ELF-1 (cell line): ENCODE measurements at regions not wholly inside any gene's neighbourhood (a gene's known extent, or its start where the extent isn't known, plus 50 kb on each side); places are given as distances from the start of the nearest gene placed in this dataset.
A peak's percentile ranks its signal among the peaks of the same experiment; 100 is the strongest.

Experiments used
- DNase-seq: peaks from one replicate; pipeline ENCODE4 v3.0.0-alpha.2; 2016; ENCODE audit warnings: low read depth, low spot score

DNA sequence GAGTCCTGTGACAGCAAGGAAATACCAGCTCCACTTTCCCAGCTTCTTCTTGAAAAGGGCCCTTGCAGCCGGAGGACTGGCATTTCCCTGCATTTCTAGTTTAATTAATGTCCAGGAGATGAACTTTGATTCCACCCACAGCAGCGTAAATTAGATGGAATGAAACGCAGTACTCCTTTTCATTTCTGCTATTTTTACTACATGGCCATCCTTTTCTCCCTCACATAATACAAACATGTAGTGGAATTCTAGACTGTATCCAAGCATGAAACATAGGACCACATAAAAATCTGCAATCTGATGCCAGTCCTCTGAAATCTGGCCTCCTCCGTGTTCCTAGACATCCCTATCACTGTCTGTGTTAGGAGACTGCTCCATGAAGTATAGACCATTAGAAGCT is 403.2 kb downstream of the NR2F2 start:
- no peak for DNase-seq

- no peak for DNase-seq
Observed at GRCh38 chr15:96735632-96736240, 405.2 kb downstream of the NR2F2 start.

- no peak for DNase-seq
Observed at GRCh38 chr15:96736384-96736783, 405.9 kb downstream of the NR2F2 start.

GRCh38 chr15:96737408-96737807 is 406.9 kb downstream of the NR2F2 start:
- no peak for DNase-seq

GRCh38 chr15:96746665-96747064 is 416.2 kb downstream of the NR2F2 start:
- no peak for DNase-seq

DNA sequence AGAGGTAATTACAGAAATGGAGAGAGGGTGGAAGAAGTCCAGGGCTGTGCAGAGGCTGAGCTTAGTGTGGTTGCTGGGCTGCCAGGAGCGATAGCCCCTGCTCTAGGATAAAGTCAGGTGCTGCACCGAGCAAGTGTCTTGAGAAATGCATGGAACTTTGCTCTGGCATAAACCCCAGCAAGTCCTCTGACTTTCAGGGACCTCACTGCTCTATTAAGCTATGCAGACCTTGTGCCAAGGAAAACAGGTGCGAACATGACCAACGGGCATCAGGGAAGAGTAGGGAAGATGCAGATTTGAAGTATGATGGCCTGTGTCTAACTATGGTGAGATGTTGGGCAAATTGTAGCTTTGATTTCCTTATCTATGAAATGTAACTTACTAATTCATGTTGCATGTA is 416.8 kb downstream of the NR2F2 start:
- DNase-seq: no peak

DNA sequence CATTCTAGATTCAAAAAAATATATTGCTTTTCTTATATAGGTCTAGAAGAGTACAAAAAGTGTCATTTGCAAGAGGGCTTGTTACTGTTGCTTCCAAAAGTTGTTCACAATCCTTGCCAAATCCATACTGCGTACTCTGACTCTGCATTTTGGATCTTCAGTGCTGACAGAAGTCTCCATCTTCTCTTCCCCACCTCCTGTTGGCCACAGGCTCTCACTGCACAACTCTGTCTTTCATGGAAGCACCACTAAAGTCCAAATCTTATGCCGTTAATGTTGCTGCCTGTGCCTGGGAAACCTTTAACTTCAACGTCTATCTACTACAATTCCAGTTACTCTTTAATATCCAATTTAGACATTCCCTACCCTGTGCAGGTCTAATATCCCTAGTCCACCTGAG is 419.9 kb downstream of the NR2F2 start:
- no peak for DNase-seq

- DNase-seq: no peak
Observed at GRCh38 chr15:96756146-96756545, 425.6 kb downstream of the NR2F2 start.

DNA sequence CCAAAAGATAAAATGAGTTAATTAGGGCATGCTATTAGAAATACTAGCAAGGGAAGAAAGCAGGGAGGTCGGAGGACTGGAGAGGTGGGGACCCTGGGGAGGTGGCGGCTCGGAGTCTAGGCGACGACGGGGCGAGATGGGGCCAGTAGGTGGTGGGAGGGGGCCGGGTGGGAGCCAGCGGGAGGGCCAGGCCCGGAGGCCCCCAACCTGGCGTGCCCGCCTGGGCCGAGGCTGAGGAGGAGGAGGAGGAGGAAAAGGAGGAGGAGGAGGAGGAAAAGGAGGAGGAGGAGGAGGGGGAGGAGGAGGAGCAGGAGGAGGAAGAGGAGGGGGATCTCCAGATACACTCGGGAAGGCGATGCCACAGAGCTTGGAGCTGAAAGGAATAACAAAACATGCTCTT is 426.2 kb downstream of the NR2F2 start:
- no peak for DNase-seq

DNA sequence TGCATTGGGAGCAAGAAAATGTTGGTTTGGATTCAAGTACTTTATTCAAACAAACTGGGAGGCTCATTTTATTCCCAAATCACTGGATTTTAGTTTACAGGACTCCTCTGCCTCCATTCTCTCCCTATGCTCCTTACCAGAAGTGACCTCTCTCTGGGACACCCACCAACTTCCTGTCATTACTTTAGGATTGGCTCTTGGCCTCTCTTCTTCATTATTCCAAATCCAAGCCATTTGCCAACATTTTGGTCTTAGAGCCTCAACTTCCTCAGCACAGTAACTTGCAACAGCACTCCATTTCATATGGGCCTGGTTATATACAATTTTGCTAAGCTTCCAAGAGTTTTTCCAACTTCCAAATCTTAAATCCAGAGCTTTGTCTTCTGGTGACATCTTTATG is 432.1 kb downstream of the NR2F2 start:
- no peak for DNase-seq

DNA sequence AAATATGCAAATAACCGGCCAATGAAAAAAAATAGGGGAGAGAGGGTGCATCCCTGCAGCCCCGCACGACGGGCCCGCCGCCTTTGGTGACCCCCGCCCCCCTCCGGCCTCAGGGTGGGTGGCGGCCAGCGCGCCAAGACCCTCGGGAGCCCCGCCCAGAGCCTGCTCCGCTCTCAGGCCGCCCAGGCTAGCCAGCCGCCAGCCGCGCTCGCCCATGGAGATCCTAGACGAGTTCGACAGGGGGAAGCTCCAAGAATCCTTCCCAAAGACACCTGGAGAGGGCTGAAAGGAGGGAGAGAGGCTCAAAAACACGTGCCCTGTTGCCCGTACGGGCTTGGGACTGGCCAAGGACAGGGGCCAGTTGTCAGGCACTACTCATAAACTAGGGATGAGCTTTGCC is 434.0 kb downstream of the NR2F2 start:
- no peak for DNase-seq

- no peak for DNase-seq
Observed at GRCh38 chr15:96764946-96765345, 434.4 kb downstream of the NR2F2 start.

DNA sequence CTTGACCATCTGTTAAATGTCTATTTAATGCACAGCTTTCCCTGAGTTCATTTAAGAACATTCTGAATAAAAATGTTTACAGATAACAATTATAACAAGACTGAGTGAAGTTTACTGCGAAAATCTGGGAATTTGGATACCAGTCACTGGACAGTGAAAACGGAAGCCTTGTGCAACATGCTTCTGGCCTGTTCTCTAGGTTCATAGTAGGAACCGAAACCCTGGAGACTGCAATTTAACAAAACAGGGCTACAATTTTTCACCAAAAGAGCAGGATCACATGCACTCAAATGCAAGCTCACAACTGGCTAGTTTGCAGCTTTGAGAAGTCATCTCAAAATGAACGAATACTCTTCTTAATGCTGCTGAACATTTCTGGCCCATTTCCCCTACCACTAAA is 435.9 kb downstream of the NR2F2 start:
- DNase-seq: no peak

DNA sequence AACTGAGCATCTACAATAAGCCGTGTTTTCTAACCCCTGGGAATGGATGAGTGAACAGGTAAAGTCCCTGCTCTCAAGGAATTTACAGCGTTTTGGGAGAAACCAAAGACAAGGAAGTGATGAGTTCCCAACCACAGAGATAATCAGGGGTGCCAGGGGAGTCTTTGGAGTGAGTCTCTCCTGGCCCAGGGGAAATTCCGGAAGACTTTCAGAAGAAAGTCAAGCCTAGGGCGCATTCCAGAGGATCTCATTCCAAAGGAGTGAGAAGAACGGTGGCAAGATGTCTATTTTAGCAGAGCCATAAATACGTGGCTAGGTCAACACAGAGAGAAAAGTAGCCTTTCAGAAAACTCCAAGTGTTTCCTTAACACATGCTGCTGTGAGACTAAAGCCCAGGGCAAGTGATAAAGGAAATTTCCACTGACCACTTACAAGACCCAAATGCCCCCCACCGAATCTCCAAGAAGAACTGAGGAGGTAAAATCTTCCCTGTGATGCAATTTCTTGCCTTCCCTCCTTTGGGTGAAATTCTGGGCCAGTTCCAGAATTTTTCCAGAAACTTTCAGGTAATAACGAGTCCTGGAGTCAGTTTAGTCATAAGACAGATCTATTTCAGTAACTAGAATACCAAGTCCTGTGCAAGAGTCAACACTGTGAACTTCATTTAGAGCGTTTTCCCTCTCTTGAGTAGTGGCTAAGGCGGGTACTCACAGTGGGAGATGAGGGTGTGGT is 437.4 kb downstream of the NR2F2 start:
- peak; percentile 86 for DNase-seq

DNA sequence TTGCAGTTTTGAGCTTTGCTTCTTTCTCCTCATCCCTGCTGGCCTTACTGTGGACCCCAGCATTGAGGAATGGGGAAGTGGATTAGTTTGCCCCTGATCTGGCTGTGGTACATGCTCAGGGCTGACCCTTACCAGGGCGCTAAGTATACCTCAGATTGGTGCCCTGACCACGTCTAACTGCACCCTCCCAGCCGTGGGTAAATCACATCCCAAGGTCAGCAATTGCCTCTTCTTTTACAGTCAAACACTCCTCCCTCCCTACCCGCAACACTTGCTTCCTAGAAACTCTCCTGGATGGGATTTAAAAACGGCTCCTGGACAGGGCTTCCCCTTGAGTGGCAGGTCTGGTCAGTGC is 437.9 kb downstream of the NR2F2 start:
- DNase-seq: peak; percentile 27

- no peak for DNase-seq
Observed at GRCh38 chr15:96771035-96771434, 440.5 kb downstream of the NR2F2 start.

DNA sequence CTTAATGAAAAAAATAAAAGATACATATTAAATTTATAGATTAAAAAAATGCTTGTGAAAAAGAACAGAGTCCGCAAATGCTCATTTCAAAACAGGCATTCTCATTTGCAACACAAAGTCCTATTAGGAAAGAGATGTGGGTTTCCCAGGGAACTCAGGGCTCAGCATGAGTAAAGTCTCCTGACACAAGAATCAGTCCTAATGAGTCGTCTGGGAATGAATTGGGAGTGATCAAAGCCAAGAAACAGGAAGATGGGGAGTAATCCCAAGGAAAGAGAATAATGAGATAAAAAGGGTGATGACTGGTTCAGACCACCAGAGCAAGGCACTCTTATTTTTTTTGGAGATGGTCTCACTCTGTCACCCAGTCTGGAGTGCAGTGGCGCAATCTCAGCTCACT is 443.7 kb downstream of the NR2F2 start:
- no peak for DNase-seq

- no peak for DNase-seq
Observed at GRCh38 chr15:96783746-96784145, 453.2 kb downstream of the NR2F2 start.

DNA sequence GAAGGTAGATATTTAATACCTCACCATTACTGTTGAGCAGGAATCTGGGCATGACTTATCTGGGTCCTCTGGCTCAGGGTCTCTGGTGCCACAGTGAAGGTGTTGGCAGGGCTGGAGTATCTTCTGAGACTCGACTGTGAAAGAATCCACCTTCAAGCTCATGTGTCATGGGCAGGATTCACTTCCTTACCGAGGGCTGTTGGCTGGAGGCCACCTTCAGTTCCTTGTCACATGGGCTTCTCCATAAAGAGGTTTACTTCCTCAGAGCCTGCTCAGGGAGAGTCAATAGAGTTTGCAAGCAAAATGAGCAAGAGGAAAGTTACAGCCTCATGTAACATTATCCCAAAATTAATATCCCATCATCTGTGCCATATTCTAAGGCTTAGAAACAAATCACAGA is 459.5 kb downstream of the NR2F2 start:
- DNase-seq: no peak

- no peak for DNase-seq
Observed at GRCh38 chr15:96792216-96792615, 461.7 kb downstream of the NR2F2 start.

DNA sequence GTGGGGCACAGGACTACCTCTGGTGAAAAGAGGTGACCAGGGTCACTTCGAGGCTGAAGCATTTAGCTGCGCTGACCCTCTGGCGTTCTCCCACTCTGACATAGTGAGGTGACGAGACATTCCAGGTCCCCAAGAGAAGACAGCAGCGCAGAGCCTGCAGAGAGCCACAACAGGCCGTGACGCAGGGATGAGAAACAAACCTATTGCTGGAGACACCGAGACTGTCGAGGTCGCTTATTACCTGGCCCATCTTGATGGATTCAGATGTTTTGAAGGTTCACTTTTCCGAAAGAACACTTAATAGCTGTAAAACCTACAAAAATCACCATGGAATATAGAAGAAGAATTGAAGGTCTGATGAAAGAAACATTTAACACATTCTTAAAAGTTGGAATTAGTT is 466.3 kb downstream of the NR2F2 start:
- DNase-seq: no peak

DNA sequence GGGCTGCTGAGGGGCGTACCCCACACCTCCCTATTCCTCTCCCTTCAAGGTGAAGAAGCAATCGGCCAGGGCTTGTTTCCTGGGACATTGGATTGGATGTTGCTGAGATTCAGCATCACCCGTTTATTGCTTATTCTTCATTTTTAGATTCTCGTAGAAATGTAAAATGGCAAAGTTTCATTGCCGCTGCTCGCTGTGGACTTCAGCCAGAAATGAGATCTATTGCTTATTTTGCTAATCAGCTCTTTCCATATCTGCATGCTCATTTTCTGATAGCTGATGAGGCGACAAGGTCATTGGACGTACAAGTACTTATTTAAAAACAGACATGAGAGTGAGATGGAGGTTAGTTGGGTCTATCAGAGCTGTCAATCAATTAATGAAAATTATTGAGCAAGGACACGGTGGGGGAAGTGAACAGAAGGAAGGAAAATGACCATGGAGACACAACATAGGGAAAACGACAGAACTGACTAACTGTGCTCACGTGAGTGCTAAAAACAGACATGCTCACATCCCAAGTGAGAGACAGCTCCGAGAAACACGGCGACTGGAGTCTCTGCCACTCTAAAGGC is 471.2 kb downstream of the NR2F2 start:
- no peak for DNase-seq

DNA sequence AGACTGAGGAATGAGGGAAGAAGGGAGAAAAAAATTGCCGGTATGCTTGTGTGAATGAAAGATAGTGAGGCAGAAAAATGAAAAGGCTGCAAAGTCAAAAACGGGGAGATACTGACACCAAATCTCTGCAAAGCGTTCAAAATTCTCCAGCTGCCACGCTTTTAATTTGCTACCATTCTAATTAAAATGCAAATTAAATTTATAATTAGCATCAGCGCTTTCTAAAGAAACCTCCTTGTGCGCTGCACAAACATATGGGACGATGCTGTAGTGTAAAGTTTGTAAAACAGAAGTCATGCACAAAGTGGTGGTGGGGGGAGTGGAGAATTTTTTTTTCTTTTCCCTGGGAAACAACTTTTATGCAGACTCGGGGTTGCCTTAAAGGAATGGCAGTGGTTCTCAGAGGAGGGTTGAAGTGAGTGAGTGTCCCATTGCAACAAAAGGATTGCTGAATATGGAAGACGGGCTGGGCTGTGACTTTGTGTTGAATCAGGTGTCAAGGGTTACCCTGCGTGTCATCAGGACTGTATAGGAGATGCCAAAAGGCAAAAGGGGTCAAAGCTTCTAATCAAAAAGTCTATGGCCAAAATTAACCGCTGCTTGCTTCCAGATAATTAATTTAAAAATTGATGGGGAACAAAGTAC is 472.2 kb downstream of the NR2F2 start:
- no peak for DNase-seq
